Right kidney (tissue), 1 donor: ENCODE measurements at regions not wholly inside any gene's neighbourhood (a gene's known extent, or its start where the extent isn't known, plus 50 kb on each side); places are given as distances from the start of the nearest gene placed in this dataset.

ENCODE experiments used
- DNase-seq: peaks from one replicate; pipeline ENCODE4 v3.0.0-alpha.2; 2016

GRCh38 chr21:32132881-32133280 lies 146.0 kb downstream of the MIS18A start:
- no peak for DNase-seq

- no peak for DNase-seq
These were observed 146.4 kb downstream of the MIS18A start for GRCh38 chr21:32132409-32132808.

- DNase-seq, result no peak
These were observed 146.9 kb downstream of the MIS18A start for GRCh38 chr21:32131960-32132359.

GRCh38 chr21:32131164-32131563 lies 147.7 kb downstream of the MIS18A start:
- DNase-seq, result no peak

- no peak for DNase-seq
These were observed 148.6 kb downstream of the MIS18A start for GRCh38 chr21:32130031-32130891.

- no peak for DNase-seq
These were observed 151.8 kb downstream of the MIS18A start for GRCh38 chr21:32127081-32127480.

- DNase-seq, result no peak
These were observed 156.8 kb downstream of the MIS18A start for GRCh38 chr21:32122082-32122481.

- no peak for DNase-seq
These were observed 158.6 kb downstream of the MIS18A start for GRCh38 chr21:32120230-32120629.

GRCh38 chr21:32119811-32120210 lies 159.0 kb downstream of the MIS18A start:
- no peak for DNase-seq

GRCh38 chr21:32119389-32119788 lies 159.5 kb downstream of the MIS18A start:
- no peak for DNase-seq

GRCh38 chr21:32114419-32115035 lies 164.3 kb downstream of the MIS18A start:
- no peak for DNase-seq

- DNase-seq, result no peak
These were observed 165.4 kb downstream of the MIS18A start for GRCh38 chr21:32113486-32113885.

GRCh38 chr21:32112195-32112594 lies 166.7 kb downstream of the MIS18A start:
- no peak for DNase-seq

- no peak for DNase-seq
These were observed 170.3 kb downstream of the MIS18A start for GRCh38 chr21:32108566-32108965.

- DNase-seq, result no peak
These were observed 175.5 kb downstream of the MIS18A start for GRCh38 chr21:32103361-32103760.

GRCh38 chr21:32102426-32102825 lies 176.4 kb downstream of the MIS18A start:
- no peak for DNase-seq

GRCh38 chr21:32101277-32101676 lies 177.6 kb downstream of the MIS18A start:
- no peak for DNase-seq

- DNase-seq, result no peak
These were observed 178.4 kb downstream of the MIS18A start for GRCh38 chr21:32100423-32100822.

- no peak for DNase-seq
These were observed 178.9 kb downstream of the MIS18A start for GRCh38 chr21:32099812-32100416.

GRCh38 chr21:32096411-32096810 lies 182.4 kb downstream of the MIS18A start:
- no peak for DNase-seq

GRCh38 chr21:32094804-32095203 lies 184.0 kb downstream of the MIS18A start:
- no peak for DNase-seq

GRCh38 chr21:32093646-32094462 lies 185.0 kb downstream of the MIS18A start:
- no peak for DNase-seq

- DNase-seq, result no peak
These were observed 187.9 kb downstream of the MIS18A start for GRCh38 chr21:32090956-32091355.
